H9 (cell line): ENCODE measurements at regions not wholly inside any gene's neighbourhood (a gene's known extent, or its start where the extent isn't known, plus 50 kb on each side); places are given as distances from the start of the nearest gene placed in this dataset.

Experiments
- DNase-seq: peaks from one replicate; pipeline ENCODE4 v3.0.0-alpha.2; 2017
- H2AFZ ChIP-seq: one replicate; pipeline ENCODE4 v1.6.1; 2013; ENCODE audit warnings: mild to moderate bottlenecking, low read length, control low read depth, moderate library complexity
- H2AK5ac ChIP-seq: 2 replicates; pipeline ENCODE4 v1.6.1; 2013; ENCODE audit warnings: low read length, control low read depth, mixed read lengths; ENCODE audit not compliant: insufficient read length
- H2BK120ac ChIP-seq: one replicate; pipeline ENCODE4 v1.6.1; 2013; ENCODE audit warnings: low read depth, mild to moderate bottlenecking, low read length, control low read depth, inconsistent platforms; ENCODE audit not compliant: poor library complexity, severe bottlenecking
- H2BK12ac ChIP-seq: 2 replicates; pipeline ENCODE4 v1.6.1; 2013; ENCODE audit warnings: low read length, control low read depth, mixed read lengths, low read depth; ENCODE audit not compliant: insufficient read length
- H2BK15ac ChIP-seq: 2 replicates; pipeline ENCODE4 v1.6.1; 2013; ENCODE audit warnings: low read depth, low read length, control low read depth
- H2BK20ac ChIP-seq: one replicate; pipeline ENCODE4 v1.6.1; 2013; ENCODE audit warnings: low read depth, mild to moderate bottlenecking, low read length, control low read depth, inconsistent platforms; ENCODE audit not compliant: poor library complexity, severe bottlenecking
- H2BK5ac ChIP-seq: 2 replicates; pipeline ENCODE4 v1.6.1; 2013; ENCODE audit warnings: low read length, control low read depth, mixed read lengths; ENCODE audit not compliant: insufficient read length
- H3K14ac ChIP-seq: 2 replicates; pipeline ENCODE4 v1.6.1; 2013; ENCODE audit warnings: low read length, control low read depth; ENCODE audit not compliant: insufficient read depth
- H3K18ac ChIP-seq: 2 replicates; pipeline ENCODE4 v1.6.1; 2013; ENCODE audit warnings: low read depth, mild to moderate bottlenecking, mixed read lengths, low read length, control low read depth; ENCODE audit not compliant: insufficient read length
- H3K23ac ChIP-seq: 2 replicates; pipeline ENCODE4 v1.6.1; 2013; ENCODE audit warnings: low read length, control low read depth, mixed read lengths, low read depth; ENCODE audit not compliant: insufficient read length
- H3K23me2 ChIP-seq: 2 replicates; pipeline ENCODE4 v1.6.1; 2013; ENCODE audit warnings: low read depth, mild to moderate bottlenecking, mixed read lengths, low read length, control low read depth; ENCODE audit not compliant: insufficient read length, poor library complexity, severe bottlenecking
- H3K27ac ChIP-seq: 2 replicates; pipeline ENCODE4 v1.5.1; 2013; ENCODE audit warnings: low read length, control low read depth, mixed read lengths, low read depth; ENCODE audit not compliant: insufficient read length
- H3K27me3 ChIP-seq: 2 replicates; pipeline ENCODE4 v1.6.1; 2013; ENCODE audit warnings: low read length, control low read depth, inconsistent platforms; ENCODE audit not compliant: insufficient read depth
- H3K4ac ChIP-seq: 2 replicates; pipeline ENCODE4 v1.6.1; 2013; ENCODE audit warnings: low read depth, mild to moderate bottlenecking, control low read depth, inconsistent platforms, low read length, moderate library complexity
- H3K4me1 ChIP-seq: 2 replicates; pipeline ENCODE4 v1.6.1; 2013; ENCODE audit warnings: low read length, control low read depth, inconsistent platforms; ENCODE audit not compliant: insufficient read depth
- H3K4me2 ChIP-seq: 2 replicates; pipeline ENCODE4 v1.6.1; 2013; ENCODE audit warnings: low read length, control low read depth, mixed read lengths; ENCODE audit not compliant: insufficient read length, insufficient read depth
- H3K56ac ChIP-seq: 2 replicates; pipeline ENCODE4 v1.6.1; 2013; ENCODE audit warnings: low read depth, mild to moderate bottlenecking, mixed read lengths, low read length, control low read depth; ENCODE audit not compliant: insufficient read length
- H3K79me1 ChIP-seq: 2 replicates; pipeline ENCODE4 v1.6.1; 2013; ENCODE audit warnings: low read depth, mild to moderate bottlenecking, moderate library complexity, low read length, control low read depth, inconsistent platforms; ENCODE audit not compliant: insufficient read depth, poor library complexity, severe bottlenecking
- H3K79me2 ChIP-seq: 2 replicates; pipeline ENCODE4 v1.6.1; 2013; ENCODE audit warnings: low read length, control low read depth, inconsistent platforms; ENCODE audit not compliant: insufficient read depth
- H3K9ac ChIP-seq: 2 replicates; pipeline ENCODE4 v1.6.1; 2013; ENCODE audit warnings: low read length, control low read depth, mixed read lengths; ENCODE audit not compliant: insufficient read length; ENCODE audit errors: extremely low read depth
- H3K9me3 ChIP-seq: one replicate; pipeline ENCODE4 v1.6.1; 2013; ENCODE audit warnings: low read depth, low read length, inconsistent platforms; ENCODE audit not compliant: control insufficient read depth
- H3T11ph ChIP-seq: one replicate; pipeline ENCODE4 v1.6.1; 2013; ENCODE audit warnings: mild to moderate bottlenecking, low read length, control low read depth, inconsistent platforms
- H4K20me1 ChIP-seq: one replicate; pipeline ENCODE4 v1.6.1; 2013; ENCODE audit not compliant: control insufficient read depth, insufficient read length, insufficient read depth
- H4K5ac ChIP-seq: 2 replicates; pipeline ENCODE4 v1.6.1; 2013; ENCODE audit warnings: low read depth, mild to moderate bottlenecking, mixed read lengths, low read length, control low read depth; ENCODE audit not compliant: insufficient read length
- H4K8ac ChIP-seq: replicated peaks from 2 replicates; pipeline ENCODE4 v1.6.1; 2013; ENCODE audit warnings: low read length, control low read depth, mixed read lengths, low read depth; ENCODE audit not compliant: insufficient read length
- H4K91ac ChIP-seq: 2 replicates; pipeline ENCODE4 v1.6.1; 2013; ENCODE audit warnings: low read depth, mild to moderate bottlenecking, moderate library complexity, mixed read lengths, low read length, control low read depth; ENCODE audit not compliant: insufficient read length
- H3K27ac Mint-ChIP-seq, 3 experiments: 2 replicates in 2 of 3; 3 replicates in 1 of 3; pipeline ENCODE4 v1.8.0; 2020 to 2021; ENCODE audit warnings: mixed read lengths in 3 of 3, mild to moderate bottlenecking in 1 of 3, moderate library complexity in 1 of 3
- H3K27me3 Mint-ChIP-seq: 2 replicates; pipeline ENCODE4 v1.8.0; 2021; ENCODE audit warnings: low read depth, mild to moderate bottlenecking, moderate library complexity, mixed read lengths
- H3K36me3 Mint-ChIP-seq, 3 experiments: 2 replicates in 2 of 3; 3 replicates in 1 of 3; pipeline ENCODE4 v1.8.0; 2020 to 2021; ENCODE audit warnings: low read depth in 3 of 3, mixed read lengths in 3 of 3; ENCODE audit not compliant: insufficient read depth in 1 of 3
- H3K4me1 Mint-ChIP-seq, 2 experiments: 2 replicates each; pipeline ENCODE4 v1.8.0; 2020; ENCODE audit warnings: mixed read lengths in 2 of 2
- H3K4me3 Mint-ChIP-seq, 2 experiments: 2 replicates in 1 of 2; 3 replicates in 1 of 2; pipeline ENCODE4 v1.8.0; 2020 to 2021; ENCODE audit warnings: mild to moderate bottlenecking in 2 of 2, mixed read lengths in 2 of 2, moderate library complexity in 1 of 2
- H3K9me3 Mint-ChIP-seq, 2 experiments: 2 replicates in 1 of 2; 3 replicates in 1 of 2; pipeline ENCODE4 v1.8.0; 2020; ENCODE audit warnings: mild to moderate bottlenecking in 2 of 2, mixed read lengths in 2 of 2, moderate library complexity in 1 of 2
- WGBS: extraction: QIAGEN DNeasy Blood & Tissue Kit; methylation state at CpG from one replicate; pipeline ENCODE4 v1.1.7; 2013; ENCODE audit warnings: missing lambda C conversion rate, low lambda C conversion rate, mixed read lengths; ENCODE audit not compliant: insufficient read length; ENCODE audit errors: extremely low coverage; 5-methylcytosine and 5-hydroxymethylcytosine counted together
- TF ChIP-seq, protein P1 (sequence below): fragments of 200-600 bp; sonication (generic); conservative IDR thresholded peaks from 3 replicates; pipeline ENCODE4 v1.8.0; 2021; ENCODE audit warnings: antibody characterized with exemption, mild to moderate bottlenecking

DNA sequence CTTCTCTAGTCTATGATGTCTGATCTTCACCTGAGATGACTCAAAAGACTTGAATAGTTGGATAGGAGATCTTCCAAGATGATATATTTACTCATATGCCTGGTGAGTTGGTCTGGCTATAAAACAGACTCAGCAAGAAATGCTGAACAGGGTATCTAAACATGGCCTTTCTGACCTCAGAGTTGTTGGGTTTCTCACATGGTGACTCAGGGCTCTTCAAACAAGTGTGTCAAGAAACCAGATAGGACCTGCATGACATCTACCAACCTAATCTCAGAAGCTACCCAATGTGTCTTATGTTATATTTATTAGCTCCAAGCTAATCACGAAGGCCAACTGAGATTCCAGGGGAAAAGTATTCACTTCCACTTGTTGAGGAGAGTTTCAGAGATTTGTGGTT lies 1477.3 kb downstream of the CDH8 start:
- H3K9me3 ChIP-seq, result no peaks in the 10 kb centered on the region
- H3K9ac ChIP-seq, result no peak overlapping the region
- no peak overlapping the region for H3K4ac ChIP-seq
- no peak overlapping the region for H3K18ac ChIP-seq
- H4K20me1 ChIP-seq, result no peaks in the 10 kb centered on the region
- TF ChIP-seq, protein P1, sequence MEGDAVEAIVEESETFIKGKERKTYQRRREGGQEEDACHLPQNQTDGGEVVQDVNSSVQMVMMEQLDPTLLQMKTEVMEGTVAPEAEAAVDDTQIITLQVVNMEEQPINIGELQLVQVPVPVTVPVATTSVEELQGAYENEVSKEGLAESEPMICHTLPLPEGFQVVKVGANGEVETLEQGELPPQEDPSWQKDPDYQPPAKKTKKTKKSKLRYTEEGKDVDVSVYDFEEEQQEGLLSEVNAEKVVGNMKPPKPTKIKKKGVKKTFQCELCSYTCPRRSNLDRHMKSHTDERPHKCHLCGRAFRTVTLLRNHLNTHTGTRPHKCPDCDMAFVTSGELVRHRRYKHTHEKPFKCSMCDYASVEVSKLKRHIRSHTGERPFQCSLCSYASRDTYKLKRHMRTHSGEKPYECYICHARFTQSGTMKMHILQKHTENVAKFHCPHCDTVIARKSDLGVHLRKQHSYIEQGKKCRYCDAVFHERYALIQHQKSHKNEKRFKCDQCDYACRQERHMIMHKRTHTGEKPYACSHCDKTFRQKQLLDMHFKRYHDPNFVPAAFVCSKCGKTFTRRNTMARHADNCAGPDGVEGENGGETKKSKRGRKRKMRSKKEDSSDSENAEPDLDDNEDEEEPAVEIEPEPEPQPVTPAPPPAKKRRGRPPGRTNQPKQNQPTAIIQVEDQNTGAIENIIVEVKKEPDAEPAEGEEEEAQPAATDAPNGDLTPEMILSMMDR, result no peak
- H2BK15ac ChIP-seq, result no peak overlapping the region
- H3K27ac ChIP-seq, result no peak overlapping the region
- Mint-ChIP-seq H3K4me1 (peaks cover 0 to under 1% of the 10 kb centered on the region in 2 experiments; a peak in 1 of 4 replicates), H3K27ac (no peak overlapping the region), H3K27me3 (no peaks in the 10 kb centered on the region), H3K4me3 (no peak overlapping the region), H3K9me3 (no peaks in the 10 kb centered on the region; a peak in 1 of 5 replicates), H3K36me3 (no peaks in the 10 kb centered on the region)
- no peak overlapping the region for H3K14ac ChIP-seq
- H3T11ph ChIP-seq, result no peak overlapping the region
- DNase-seq, result no peak
- no peak overlapping the region for H2BK5ac ChIP-seq
- H3K56ac ChIP-seq, result no peak overlapping the region
- no CpG with 5 or more reads among the region's 1 CpG for WGBS
- H2BK12ac ChIP-seq, result no peak overlapping the region
- H2BK120ac ChIP-seq, result no peak overlapping the region
- no peaks in the 10 kb centered on the region for H3K27me3 ChIP-seq
- H3K4me1 ChIP-seq, result no peaks in the 10 kb centered on the region
- no peak overlapping the region for H3K4me2 ChIP-seq
- H3K23me2 ChIP-seq, result no peaks in the 10 kb centered on the region
- no peak overlapping the region for H3K23ac ChIP-seq
- H3K79me2 ChIP-seq, result no peaks in the 10 kb centered on the region
- H4K91ac ChIP-seq, result no peak overlapping the region
- no peak overlapping the region for H4K8ac ChIP-seq
- no peak overlapping the region for H2AFZ ChIP-seq
- H2AK5ac ChIP-seq, result no peak overlapping the region
- H3K79me1 ChIP-seq, result no peaks in the 10 kb centered on the region
- H4K5ac ChIP-seq, result no peak overlapping the region
- no peak overlapping the region for H2BK20ac ChIP-seq
